ENCODE measurements at regions not wholly inside any gene's neighbourhood (a gene's known extent, or its start where the extent isn't known, plus 50 kb on each side); places are given as distances from the start of the nearest gene placed in this dataset.

GRCh38 chr6:134372603-134373281, 54.8 kb upstream of the SGK1 start:
- H3K4me3 ChIP-seq (ENCODE audit: low read depth, low read length): no peak overlapping the region
- TF ChIP-seq, protein P1, sequence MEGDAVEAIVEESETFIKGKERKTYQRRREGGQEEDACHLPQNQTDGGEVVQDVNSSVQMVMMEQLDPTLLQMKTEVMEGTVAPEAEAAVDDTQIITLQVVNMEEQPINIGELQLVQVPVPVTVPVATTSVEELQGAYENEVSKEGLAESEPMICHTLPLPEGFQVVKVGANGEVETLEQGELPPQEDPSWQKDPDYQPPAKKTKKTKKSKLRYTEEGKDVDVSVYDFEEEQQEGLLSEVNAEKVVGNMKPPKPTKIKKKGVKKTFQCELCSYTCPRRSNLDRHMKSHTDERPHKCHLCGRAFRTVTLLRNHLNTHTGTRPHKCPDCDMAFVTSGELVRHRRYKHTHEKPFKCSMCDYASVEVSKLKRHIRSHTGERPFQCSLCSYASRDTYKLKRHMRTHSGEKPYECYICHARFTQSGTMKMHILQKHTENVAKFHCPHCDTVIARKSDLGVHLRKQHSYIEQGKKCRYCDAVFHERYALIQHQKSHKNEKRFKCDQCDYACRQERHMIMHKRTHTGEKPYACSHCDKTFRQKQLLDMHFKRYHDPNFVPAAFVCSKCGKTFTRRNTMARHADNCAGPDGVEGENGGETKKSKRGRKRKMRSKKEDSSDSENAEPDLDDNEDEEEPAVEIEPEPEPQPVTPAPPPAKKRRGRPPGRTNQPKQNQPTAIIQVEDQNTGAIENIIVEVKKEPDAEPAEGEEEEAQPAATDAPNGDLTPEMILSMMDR (IDR thresholded peaks at IDR 0.05; ENCODE audit: low read depth, low read length): no peak

GRCh38 chr6:134368670-134369069, 50.8 kb upstream of the SGK1 start:
- H3K4me3 ChIP-seq (ENCODE audit: low read depth, low read length): no peak overlapping the region
- TF ChIP-seq, protein P1 (IDR thresholded peaks at IDR 0.05; ENCODE audit: low read depth, low read length): no peak
